ENCODE measurements at regions not wholly inside any gene's neighbourhood (a gene's known extent, or its start where the extent isn't known, plus 50 kb on each side); places are given as distances from the start of the nearest gene placed in this dataset.

DNA sequence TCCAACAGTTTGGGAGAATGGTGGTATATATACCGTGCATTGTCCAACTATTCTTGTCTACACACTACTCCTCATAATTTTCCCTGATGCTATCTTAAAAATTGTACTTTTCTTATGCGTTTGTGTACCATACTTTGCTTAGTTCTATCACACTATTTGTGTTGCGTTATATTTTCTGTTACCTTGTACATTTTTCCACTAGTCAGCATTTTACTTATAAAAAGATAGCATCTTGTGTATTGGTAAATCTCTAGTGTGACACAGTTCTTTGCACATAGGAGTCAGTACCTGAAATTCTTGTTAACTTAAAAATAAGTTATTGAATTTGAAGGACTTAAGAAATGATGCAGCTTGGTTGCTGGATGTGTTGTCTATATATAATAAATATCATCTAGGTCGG is 201.8 kb upstream of the LMO3 start:
- TF ChIP-seq POLR2A (IDR thresholded peaks at IDR 0.05), result no peak
- TF ChIP-seq CTCF (IDR thresholded peaks at IDR 0.05), result no peak
- Histone ChIP-seq H3K27ac (no peak overlapping the region), H3K4me3 (no peak overlapping the region), H3K36me3 (no peaks in the 10 kb centered on the region), H3K27me3 (no peaks in the 10 kb centered on the region), H3K9me3 (no peaks in the 10 kb centered on the region), H3K4me1 (no peaks in the 10 kb centered on the region)
- intact Hi-C loops (cut with DNase I; ENCODE audit: low total_unique reads), result no loop called here
- DNase-seq, result no peak

DNA sequence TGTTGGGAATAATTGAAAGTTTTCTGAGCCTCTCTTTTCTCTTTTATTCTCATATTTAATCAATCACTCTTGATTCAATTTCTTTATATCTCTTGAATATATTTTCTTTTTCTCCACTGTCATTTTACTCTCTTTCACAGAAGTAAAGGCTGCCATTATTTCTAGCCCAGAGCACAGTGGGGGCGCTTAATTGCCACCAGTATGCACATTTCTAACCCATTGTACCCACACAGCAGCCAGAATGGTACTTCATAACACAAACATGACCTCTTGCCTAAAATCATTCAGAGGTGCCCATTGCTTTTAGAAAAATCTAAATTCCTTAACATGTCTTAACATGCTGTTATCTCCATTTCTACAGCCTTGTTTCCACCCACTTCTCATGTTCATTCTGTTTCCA is 190.2 kb upstream of the LMO3 start:
- intact Hi-C loops (cut with DNase I; ENCODE audit: low total_unique reads), result no loop called here
- no peak overlapping the region for H3K27ac ChIP-seq
- no peaks in the 10 kb centered on the region for H3K36me3 ChIP-seq
- H3K4me1 ChIP-seq, result no peaks in the 10 kb centered on the region
- no peaks in the 10 kb centered on the region for H3K27me3 ChIP-seq
- TF ChIP-seq POLR2A (IDR thresholded peaks at IDR 0.05), result no peak
- TF ChIP-seq CTCF (IDR thresholded peaks at IDR 0.05), result no peak
- H3K4me3 ChIP-seq, result no peak overlapping the region
- no peaks in the 10 kb centered on the region for H3K9me3 ChIP-seq
- no peak for DNase-seq

DNA sequence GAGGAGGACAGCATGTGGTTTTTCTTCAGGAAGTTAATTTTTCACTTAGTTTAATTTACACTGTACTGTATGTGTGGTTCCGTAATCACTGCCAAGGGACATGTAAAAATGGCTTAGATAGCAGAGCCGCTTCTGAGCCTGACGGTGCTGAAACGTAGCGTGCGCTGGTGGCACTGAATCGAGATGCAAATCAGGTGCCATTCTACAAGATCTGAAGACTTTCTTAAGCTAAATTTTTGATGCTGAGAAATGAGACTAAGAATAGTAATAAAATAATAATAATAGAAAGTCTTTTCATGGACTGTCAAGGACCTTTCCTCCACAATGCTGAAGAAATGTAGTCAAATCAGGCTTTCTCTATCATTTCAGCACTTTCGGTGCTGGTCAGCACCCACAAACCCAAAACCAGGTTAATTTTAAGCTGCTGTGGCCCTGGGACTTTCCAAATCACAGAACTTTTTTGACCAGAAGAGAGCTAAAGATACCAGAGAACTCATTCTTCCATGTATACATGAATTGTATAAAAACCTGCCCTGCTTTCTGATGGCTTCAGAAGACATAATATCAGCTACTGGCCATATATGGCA is 183.3 kb upstream of the LMO3 start:
- H3K4me3 ChIP-seq, result no peak overlapping the region
- TF ChIP-seq CTCF (IDR thresholded peaks at IDR 0.05) (no peak), POLR2A (IDR thresholded peaks at IDR 0.05) (no peak)
- intact Hi-C loops (cut with DNase I; ENCODE audit: low total_unique reads), result no loop called here

GRCh38 chr12:16788506-16789203 is 182.7 kb upstream of the LMO3 start:
- H3K27me3 ChIP-seq, result no peaks in the 10 kb centered on the region
- intact Hi-C loops (cut with DNase I; ENCODE audit: low total_unique reads), result no loop called here
- no peaks in the 10 kb centered on the region for H3K36me3 ChIP-seq
- H3K27ac ChIP-seq, result no peak overlapping the region
- H3K9me3 ChIP-seq, result no peaks in the 10 kb centered on the region
- H3K4me3 ChIP-seq, result no peak overlapping the region
- TF ChIP-seq CTCF (IDR thresholded peaks at IDR 0.05) (no peak), POLR2A (IDR thresholded peaks at IDR 0.05) (no peak)
- DNase-seq, result no peak
- no peaks in the 10 kb centered on the region for H3K4me1 ChIP-seq

More for the DNA sequence above, 183.3 kb upstream of the LMO3 start:
- H3K36me3 ChIP-seq, result no peaks in the 10 kb centered on the region
- no peak for DNase-seq
- H3K4me1 ChIP-seq, result no peaks in the 10 kb centered on the region
- H3K27ac ChIP-seq, result no peak overlapping the region
- H3K27me3 ChIP-seq, result no peaks in the 10 kb centered on the region
- no peaks in the 10 kb centered on the region for H3K9me3 ChIP-seq

GRCh38 chr12:16785953-16786352 is 180.0 kb upstream of the LMO3 start:
- Histone ChIP-seq H3K4me3 (no peak overlapping the region), H3K4me1 (no peaks in the 10 kb centered on the region), H3K27me3 (no peaks in the 10 kb centered on the region), H3K27ac (no peak overlapping the region), H3K9me3 (no peaks in the 10 kb centered on the region), H3K36me3 (no peaks in the 10 kb centered on the region)
- intact Hi-C loops (cut with DNase I; ENCODE audit: low total_unique reads), result no loop called here
- DNase-seq, result no peak
- TF ChIP-seq POLR2A (IDR thresholded peaks at IDR 0.05) (no peak), CTCF (IDR thresholded peaks at IDR 0.05) (no peak)

Measured in uterus (tissue), 3 donors.